HEK293T (cell line): ENCODE measurements at regions not wholly inside any gene's neighbourhood (a gene's known extent, or its start where the extent isn't known, plus 50 kb on each side); places are given as distances from the start of the nearest gene placed in this dataset.
A peak's percentile ranks its signal among the peaks of the same experiment; 100 is the strongest.

ENCODE experiments used
- CTCF ChIA-PET: fragments of 350-600 bp; formaldehyde crosslinking; extraction: SDS; loops from one replicate; lab custom pipeline; 2021; ENCODE audit warnings: antibody characterized with exemption, inconsistent platforms; lab: Yijun Ruan, JAX
- POLR2A ChIA-PET: fragments of 350-600 bp; formaldehyde crosslinking; extraction: SDS; loops from one replicate; lab custom pipeline; 2020; ENCODE audit warnings: antibody characterized with exemption, inconsistent platforms; lab: Yijun Ruan, JAX
- DNase-seq: peaks from one replicate; pipeline ENCODE4 v3.0.0; 2012; ENCODE audit warnings: mixed read lengths; ENCODE audit errors: extremely low spot score
- ARNT ChIP-seq: fragments of 450-650 bp; IDR thresholded peaks from 2 replicates; pipeline ENCODE4 v1.6.1; 2017; ENCODE audit warnings: mild to moderate bottlenecking
- BHLHE40 ChIP-seq: fragments of 450-650 bp; IDR thresholded peaks from 2 replicates; pipeline ENCODE4 v1.6.1; 2016; ENCODE audit warnings: mild to moderate bottlenecking, moderate library complexity, borderline replicate concordance
- CTBP1 ChIP-seq: fragments of 450-650 bp; IDR thresholded peaks from 2 replicates; pipeline ENCODE4 v1.6.1; 2016; ENCODE audit warnings: borderline replicate concordance
- ELF4 ChIP-seq: fragments of 450-650 bp; IDR thresholded peaks from 2 replicates; pipeline ENCODE4 v1.6.1; 2017; ENCODE audit warnings: antibody characterized with exemption
- FOXA1 ChIP-seq: fragments of 450-650 bp; IDR thresholded peaks from 2 replicates; pipeline ENCODE4 v1.6.1; 2016; ENCODE audit warnings: mild to moderate bottlenecking
- FOXK2 ChIP-seq: fragments of 450-650 bp; IDR thresholded peaks from 2 replicates; pipeline ENCODE4 v1.6.1; 2016; ENCODE audit warnings: mild to moderate bottlenecking
- FOXM1 ChIP-seq: fragments of 450-650 bp; IDR thresholded peaks from 2 replicates; pipeline ENCODE4 v1.6.1; 2017; ENCODE audit warnings: mild to moderate bottlenecking, borderline replicate concordance
- HDGF ChIP-seq: fragments of 450-650 bp; IDR thresholded peaks from 2 replicates; pipeline ENCODE4 v1.6.1; 2017; ENCODE audit warnings: antibody characterized with exemption, borderline replicate concordance
- L3MBTL2 ChIP-seq: fragments of 450-650 bp; conservative IDR thresholded peaks from 2 replicates; pipeline ENCODE4 v1.6.1; 2016; ENCODE audit warnings: mild to moderate bottlenecking
- LEF1 ChIP-seq: fragments of 450-650 bp; IDR thresholded peaks from 2 replicates; pipeline ENCODE4 v1.6.1; 2017; ENCODE audit warnings: mild to moderate bottlenecking, borderline replicate concordance
- NFRKB ChIP-seq: fragments of 450-650 bp; IDR thresholded peaks from 2 replicates; pipeline ENCODE4 v1.6.1; 2016; ENCODE audit warnings: mild to moderate bottlenecking, moderate library complexity
- PKNOX1 ChIP-seq: fragments of 450-650 bp; IDR thresholded peaks from 2 replicates; pipeline ENCODE4 v1.6.1; 2016
- SP1 ChIP-seq: fragments of 450-650 bp; IDR thresholded peaks from 2 replicates; pipeline ENCODE4 v1.6.1; 2017
- SUZ12 ChIP-seq: fragments of 450-650 bp; IDR thresholded peaks from 2 replicates; pipeline ENCODE4 v1.6.1; 2016; ENCODE audit warnings: mild to moderate bottlenecking
- TARDBP ChIP-seq: fragments of 450-650 bp; IDR thresholded peaks from 2 replicates; pipeline ENCODE4 v1.6.1; 2016
- ZNF384 ChIP-seq: fragments of 450-650 bp; IDR thresholded peaks from 2 replicates; pipeline ENCODE4 v1.6.1; 2016

DNA sequence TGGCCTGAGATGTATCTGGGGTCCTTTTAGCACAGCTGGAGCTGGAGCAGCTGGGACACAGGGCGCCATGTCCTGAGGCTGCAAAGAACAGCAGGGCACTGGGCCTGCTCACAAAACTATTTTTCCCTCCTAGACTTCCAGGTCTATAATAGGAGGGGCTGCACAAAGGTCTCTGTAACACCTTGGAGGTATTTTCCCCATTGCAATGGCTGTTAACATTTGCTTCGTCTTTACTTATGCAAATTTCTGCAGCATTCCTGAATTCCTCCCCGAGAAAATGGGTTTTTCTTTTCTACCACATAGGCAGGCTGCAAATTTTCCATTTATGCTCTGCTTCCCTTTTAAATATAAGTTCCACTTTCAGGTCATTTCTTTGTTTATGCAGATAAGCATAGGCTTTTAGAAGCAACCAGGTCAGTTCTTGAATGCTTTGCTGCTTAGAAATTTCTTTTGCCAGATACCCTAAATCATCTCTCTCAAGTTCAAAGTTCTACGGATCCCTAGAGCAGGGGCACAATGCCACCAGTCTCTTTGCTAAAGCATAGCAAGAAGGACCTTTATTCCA lies 130.8 kb downstream of the PCSK1 start:
- CTCF ChIA-PET, result no interaction called here

GRCh38 chr5:96300976-96301375 lies 132.1 kb downstream of the PCSK1 start:
- no peak for DNase-seq
- TF ChIP-seq ARNT, result no peak
- TF ChIP-seq BHLHE40, result no peak
- no peak for TF ChIP-seq ELF4
- no peak for TF ChIP-seq SUZ12
- ChIA-PET POLR2A (no interaction called here), CTCF (no interaction called here)

More for the DNA sequence above, 130.8 kb downstream of the PCSK1 start:
- TF ChIP-seq HDGF, result no peak
- no peak for TF ChIP-seq FOXM1
- no peak for TF ChIP-seq L3MBTL2
- TF ChIP-seq SUZ12, result no peak
- no peak for TF ChIP-seq LEF1
- no peak for TF ChIP-seq CTBP1
- TF ChIP-seq ARNT, result no peak
- TF ChIP-seq TARDBP, result no peak
- TF ChIP-seq NFRKB, result no peak
- TF ChIP-seq BHLHE40, result no peak
- no peak for TF ChIP-seq ZNF384
- no peak for TF ChIP-seq PKNOX1
- TF ChIP-seq SP1, result no peak
- no peak for TF ChIP-seq ELF4
- no peak for TF ChIP-seq FOXK2
- TF ChIP-seq FOXA1, result no peak
- POLR2A ChIA-PET, result no interaction called here
- no peak for DNase-seq

DNA sequence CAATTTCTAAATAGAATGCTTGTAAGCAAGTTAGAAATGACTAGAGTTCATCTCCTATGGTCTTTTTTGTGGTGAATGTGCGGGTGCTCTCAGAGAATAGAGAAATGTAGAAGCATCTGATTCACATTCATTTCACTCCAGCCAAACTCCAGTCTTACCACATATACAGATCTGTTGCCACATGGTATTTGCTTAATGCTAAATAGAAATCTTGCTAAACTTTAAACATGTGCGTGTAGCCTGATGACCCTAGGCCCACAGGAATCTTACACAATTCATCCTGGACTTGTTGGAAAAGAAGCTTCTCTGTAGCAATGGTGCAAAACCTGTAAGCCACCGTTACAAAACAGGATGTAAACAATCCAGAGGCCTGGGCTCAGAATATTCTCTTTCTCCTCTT lies 135.2 kb downstream of the PCSK1 start:
- TF ChIP-seq LEF1 (no peak), CTBP1 (no peak), ARNT (no peak), PKNOX1 (no peak), L3MBTL2 (no peak), SP1 (no peak), HDGF (no peak), FOXK2 (no peak), SUZ12 (no peak), NFRKB (no peak), BHLHE40 (no peak), FOXM1 (no peak)
- no peak for DNase-seq
- CTCF ChIA-PET, result no interaction called here
- POLR2A ChIA-PET, result no interaction called here

DNA sequence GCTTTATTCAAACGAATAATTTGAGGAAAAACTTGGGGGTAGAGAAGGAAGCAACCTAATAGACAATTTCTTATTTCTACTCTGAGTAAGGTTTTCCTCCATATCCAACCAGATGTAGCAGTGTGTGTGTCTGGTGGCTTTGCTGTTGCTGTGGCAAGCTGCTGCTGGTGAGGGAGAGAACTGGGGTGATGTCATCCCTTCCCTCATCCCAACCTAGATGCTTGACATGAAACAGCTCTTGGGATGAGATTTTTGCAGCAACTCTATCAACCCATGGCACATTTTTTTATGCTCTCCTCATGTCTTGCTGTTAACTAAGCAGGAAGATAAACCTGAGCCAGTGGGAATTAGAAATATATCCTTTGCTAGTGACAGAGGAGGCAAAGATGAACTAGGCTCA lies 135.8 kb downstream of the PCSK1 start:
- peak; percentile 13 for DNase-seq
- TF ChIP-seq BHLHE40 (no peak), FOXK2 (no peak), SUZ12 (no peak), CTBP1 (no peak), LEF1 (no peak), ZNF384 (no peak), L3MBTL2 (no peak)
- POLR2A ChIA-PET, result no interaction called here
- CTCF ChIA-PET, result no interaction called here

DNA sequence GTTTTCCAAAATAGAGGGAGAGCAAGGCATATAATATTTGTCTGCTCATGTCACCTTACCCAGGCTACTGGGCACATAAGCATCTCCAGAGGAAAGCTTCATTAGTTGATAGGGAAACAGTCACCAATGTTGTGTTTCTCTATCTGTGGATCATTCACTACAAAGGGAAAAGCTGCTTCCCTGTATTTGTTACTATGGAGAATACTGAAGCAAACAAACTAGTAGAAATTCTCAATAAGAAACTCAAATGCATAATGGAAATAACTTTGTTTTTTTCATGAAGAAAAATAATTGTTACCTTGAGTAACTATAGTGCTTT lies 138.2 kb downstream of the PCSK1 start:
- TF ChIP-seq FOXM1 (no peak), LEF1 (no peak), PKNOX1 (no peak), ELF4 (no peak), HDGF (no peak)
- DNase-seq, result no peak
- ChIA-PET CTCF (no interaction called here), POLR2A (no interaction called here)

DNA sequence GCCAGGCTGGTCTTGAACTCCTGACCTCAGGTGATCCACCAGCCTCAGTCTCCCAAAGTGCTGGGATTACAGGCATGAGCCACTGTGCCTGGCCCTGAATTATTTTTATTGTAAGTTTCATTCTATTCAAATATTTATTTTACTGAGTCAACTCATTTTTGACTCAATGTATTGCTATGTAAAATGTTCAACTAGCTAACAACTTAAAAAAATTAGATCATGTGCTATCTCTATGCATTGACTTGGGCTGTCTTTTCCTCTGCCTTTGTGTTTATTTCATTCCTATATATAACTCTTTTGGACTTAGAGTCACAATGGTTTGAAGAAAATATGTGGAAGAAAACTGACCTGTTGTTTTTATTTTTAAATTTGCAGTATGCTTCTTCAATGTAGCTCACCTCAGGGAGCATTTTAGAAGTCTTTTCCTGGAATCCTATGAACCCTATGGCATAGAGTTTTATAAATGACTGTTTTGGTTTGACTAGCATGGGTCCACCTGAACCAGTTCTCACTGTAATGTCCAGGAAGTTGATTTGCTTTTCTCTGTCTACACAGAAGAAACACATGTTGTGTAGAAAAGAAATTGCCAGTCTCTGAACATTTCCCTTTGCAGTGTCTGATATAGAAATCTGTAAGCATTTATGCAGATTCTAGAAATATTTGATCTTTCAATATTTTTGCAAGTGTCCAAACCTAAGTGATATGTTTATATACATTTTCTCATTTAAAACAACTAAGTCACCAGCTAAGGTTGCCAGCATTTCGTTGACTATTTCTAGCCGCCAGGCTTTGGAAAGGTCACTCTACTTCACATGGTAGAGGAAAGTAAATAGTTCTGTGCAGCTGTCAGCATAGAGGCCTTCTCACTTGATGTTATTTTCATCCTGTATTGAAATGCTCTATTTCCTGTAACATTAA lies 138.8 kb downstream of the PCSK1 start:
- CTCF ChIA-PET, result no interaction called here
- no peak for DNase-seq
- TF ChIP-seq SUZ12 (no peak), ELF4 (no peak), TARDBP (no peak), ZNF384 (no peak), HDGF (no peak), LEF1 (no peak), BHLHE40 (no peak), PKNOX1 (no peak), FOXK2 (no peak), FOXM1 (no peak), SP1 (no peak), ARNT (no peak), L3MBTL2 (no peak), FOXA1 (no peak), CTBP1 (no peak), NFRKB (no peak)
- POLR2A ChIA-PET, result no interaction called here
